Liver (tissue), 8 donors: ENCODE measurements at regions not wholly inside any gene's neighbourhood (a gene's known extent, or its start where the extent isn't known, plus 50 kb on each side); places are given as distances from the start of the nearest gene placed in this dataset.

ENCODE experiments used
- DNase-seq: peaks from one replicate; pipeline ENCODE4 v3.0.0-alpha.2; 2017; ENCODE audit warnings: low spot score
- H3K27ac ChIP-seq, 2 donors: one replicate each; pipeline ENCODE4 v1.7.0; 2013; ENCODE audit warnings: inconsistent platforms in 2 of 2, low read length in 2 of 2, control low read depth in 1 of 2, low read depth in 1 of 2, mild to moderate bottlenecking in 1 of 2
- H3K27me3 ChIP-seq, 4 donors: one replicate each; pipeline versions ENCODE4 v1.6.1 to v1.7.0; 2013; ENCODE audit warnings: low read length in 3 of 4, inconsistent platforms in 1 of 4, mild to moderate bottlenecking in 1 of 4, moderate library complexity in 1 of 4; ENCODE audit not compliant: control insufficient read depth in 4 of 4, insufficient read depth in 4 of 4
- H3K36me3 ChIP-seq, 4 donors: one replicate each; pipeline versions ENCODE4 v1.6.1 to v1.7.0; 2013; ENCODE audit warnings: low read length in 3 of 4, mild to moderate bottlenecking in 3 of 4, low read depth in 1 of 4, moderate library complexity in 1 of 4; ENCODE audit not compliant: control insufficient read depth in 4 of 4, insufficient read depth in 3 of 4
- H3K4me1 ChIP-seq, 4 donors: one replicate each; pipeline versions ENCODE4 v1.6.1 to v1.7.0; 2013; ENCODE audit warnings: low read length in 3 of 4, mild to moderate bottlenecking in 3 of 4, moderate library complexity in 1 of 4; ENCODE audit not compliant: control insufficient read depth in 4 of 4, insufficient read depth in 4 of 4
- H3K4me3 ChIP-seq, 3 donors: one replicate each; pipeline versions ENCODE4 v1.6.1 to v1.7.0; 2013; ENCODE audit warnings: low read length in 3 of 3, control low read depth in 1 of 3, low read depth in 1 of 3, mild to moderate bottlenecking in 1 of 3
- H3K9ac ChIP-seq, 2 donors: one replicate each; pipeline ENCODE4 v1.7.0; 2013; ENCODE audit warnings: low read length in 2 of 2, mild to moderate bottlenecking in 2 of 2, moderate library complexity in 2 of 2, control low read depth in 1 of 2, low read depth in 1 of 2
- H3K9me3 ChIP-seq, 4 donors: one replicate each; pipeline versions ENCODE4 v1.6.1 to v1.7.0; 2013; ENCODE audit warnings: low read length in 3 of 4; ENCODE audit not compliant: control insufficient read depth in 4 of 4
- EGR1 ChIP-seq, 2 donors: IDR thresholded peaks; 2 replicates each; pipeline ENCODE4 v1.6.1; 2016 to 2018; ENCODE audit warnings: antibody characterized with exemption in 2 of 2, low read depth in 2 of 2
- FOXA1 ChIP-seq: IDR thresholded peaks from 2 replicates; pipeline ENCODE4 v1.6.1; 2016; ENCODE audit warnings: antibody characterized with exemption
- FOXA2 ChIP-seq: IDR thresholded peaks from 2 replicates; pipeline ENCODE4 v1.6.1; 2016; ENCODE audit warnings: antibody characterized with exemption
- GABPA ChIP-seq, 2 donors: IDR thresholded peaks in 1 of 2; conservative IDR thresholded peaks in 1 of 2; 2 replicates each; pipeline ENCODE4 v1.6.1; 2016; ENCODE audit warnings: antibody characterized with exemption in 2 of 2, mild to moderate bottlenecking in 1 of 2, moderate library complexity in 1 of 2
- HNF4A ChIP-seq, 2 donors: conservative IDR thresholded peaks; 2 replicates each; pipeline ENCODE4 v1.6.1; 2016; ENCODE audit warnings: antibody characterized with exemption in 2 of 2, mild to moderate bottlenecking in 2 of 2
- HNF4G ChIP-seq: IDR thresholded peaks from 2 replicates; pipeline ENCODE4 v1.6.1; 2016; ENCODE audit warnings: antibody characterized with exemption
- JUND ChIP-seq, 2 donors: IDR thresholded peaks; 2 replicates each; pipeline ENCODE4 v1.6.1; 2016; ENCODE audit warnings: antibody characterized with exemption in 2 of 2
- RAD21 ChIP-seq, 2 donors: IDR thresholded peaks; 2 replicates each; pipeline ENCODE4 v1.6.1; 2016; ENCODE audit warnings: antibody characterized with exemption in 2 of 2, mild to moderate bottlenecking in 2 of 2
- RXRA ChIP-seq, 2 donors: IDR thresholded peaks; 2 replicates each; pipeline ENCODE4 v1.6.1; 2017 to 2018; ENCODE audit warnings: antibody characterized with exemption in 2 of 2, mild to moderate bottlenecking in 1 of 2
- SP1 ChIP-seq: IDR thresholded peaks from 2 replicates; pipeline ENCODE4 v1.6.1; 2018; ENCODE audit warnings: antibody characterized with exemption, mild to moderate bottlenecking
- TAF1 ChIP-seq: conservative IDR thresholded peaks from 2 replicates; pipeline ENCODE4 v1.6.1; 2016; ENCODE audit warnings: antibody characterized with exemption, mild to moderate bottlenecking
- YY1 ChIP-seq: IDR thresholded peaks from 2 replicates; pipeline ENCODE4 v1.6.1; 2016; ENCODE audit warnings: antibody characterized with exemption, mild to moderate bottlenecking
- WGBS: extraction: QIAGEN DNeasy Blood & Tissue Kit; methylation state at CpG from one replicate; pipeline ENCODE4 v1.1.7; 2013; 5-methylcytosine and 5-hydroxymethylcytosine counted together
- TF ChIP-seq, protein P1 (sequence below): IDR thresholded peaks from 2 replicates; pipeline ENCODE4 v1.6.1; 2016; ENCODE audit warnings: antibody characterized with exemption
- TF ChIP-seq, protein P2 (sequence below): fragments of 150-350 bp; IDR thresholded peaks from 2 replicates; pipeline ENCODE4 v1.5.1; 2017; ENCODE audit warnings: improper control_type of control experiment, low read depth, low read length; ENCODE audit not compliant: missing input control
- TF ChIP-seq, protein P3 (sequence below): IDR thresholded peaks from 2 replicates; pipeline ENCODE4 v1.6.1; 2016; ENCODE audit warnings: antibody characterized with exemption
- TF ChIP-seq, protein P4 (sequence below): IDR thresholded peaks from 2 replicates; pipeline ENCODE4 v1.6.1; 2016; ENCODE audit warnings: antibody characterized with exemption, mild to moderate bottlenecking
- donor health status: healthy.
- donor health status: healthy.
- donor health status: healthy.
- donor health status: healthy.
- donor health status: healthy.

DNA sequence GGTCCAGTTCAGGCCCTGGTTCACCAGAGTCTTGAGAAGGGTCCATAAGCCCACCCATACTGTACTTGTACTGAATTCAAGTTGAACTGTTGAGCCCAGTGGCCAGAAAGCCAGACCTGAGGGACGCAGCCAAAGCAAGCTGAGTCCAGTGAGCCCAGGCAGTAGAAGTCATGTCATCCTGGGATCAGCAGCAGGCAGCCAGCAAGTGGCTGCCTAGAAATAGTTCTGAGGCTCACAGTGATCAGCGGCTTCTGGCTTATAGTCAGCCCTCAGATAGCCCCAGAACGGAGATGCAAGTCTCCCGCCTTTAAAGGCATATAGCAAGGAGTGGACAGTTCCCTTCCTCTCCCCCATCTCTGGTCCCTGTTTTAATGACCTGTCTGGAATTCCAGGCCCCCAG, 347.1 kb downstream of the FBXW7 start:
- H3K27ac ChIP-seq: no peak overlapping the region
- TF ChIP-seq GABPA (IDR thresholded peaks at IDR 0.05 in 1 of 2, conservative IDR thresholded peaks at IDR 0.05 in 1 of 2) (no peak), FOXA1 (no peak)
- TF ChIP-seq, protein P1, sequence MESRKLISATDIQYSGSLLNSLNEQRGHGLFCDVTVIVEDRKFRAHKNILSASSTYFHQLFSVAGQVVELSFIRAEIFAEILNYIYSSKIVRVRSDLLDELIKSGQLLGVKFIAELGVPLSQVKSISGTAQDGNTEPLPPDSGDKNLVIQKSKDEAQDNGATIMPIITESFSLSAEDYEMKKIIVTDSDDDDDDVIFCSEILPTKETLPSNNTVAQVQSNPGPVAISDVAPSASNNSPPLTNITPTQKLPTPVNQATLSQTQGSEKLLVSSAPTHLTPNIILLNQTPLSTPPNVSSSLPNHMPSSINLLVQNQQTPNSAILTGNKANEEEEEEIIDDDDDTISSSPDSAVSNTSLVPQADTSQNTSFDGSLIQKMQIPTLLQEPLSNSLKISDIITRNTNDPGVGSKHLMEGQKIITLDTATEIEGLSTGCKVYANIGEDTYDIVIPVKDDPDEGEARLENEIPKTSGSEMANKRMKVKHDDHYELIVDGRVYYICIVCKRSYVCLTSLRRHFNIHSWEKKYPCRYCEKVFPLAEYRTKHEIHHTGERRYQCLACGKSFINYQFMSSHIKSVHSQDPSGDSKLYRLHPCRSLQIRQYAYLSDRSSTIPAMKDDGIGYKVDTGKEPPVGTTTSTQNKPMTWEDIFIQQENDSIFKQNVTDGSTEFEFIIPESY: no peak
- DNase-seq: no peak
- H3K4me1 ChIP-seq: no peaks in the 10 kb centered on the region
- H3K27me3 ChIP-seq: no peaks in the 10 kb centered on the region
- 89% methylated on average over 4 of the region's 4 CpGs for WGBS
- no peak overlapping the region for H3K9ac ChIP-seq
- no peaks in the 10 kb centered on the region for H3K36me3 ChIP-seq
- H3K9me3 ChIP-seq: peaks cover 0 to 2% (median under 1%) of the 10 kb centered on the region in 4 donors
- H3K4me3 ChIP-seq: no peak overlapping the region

DNA sequence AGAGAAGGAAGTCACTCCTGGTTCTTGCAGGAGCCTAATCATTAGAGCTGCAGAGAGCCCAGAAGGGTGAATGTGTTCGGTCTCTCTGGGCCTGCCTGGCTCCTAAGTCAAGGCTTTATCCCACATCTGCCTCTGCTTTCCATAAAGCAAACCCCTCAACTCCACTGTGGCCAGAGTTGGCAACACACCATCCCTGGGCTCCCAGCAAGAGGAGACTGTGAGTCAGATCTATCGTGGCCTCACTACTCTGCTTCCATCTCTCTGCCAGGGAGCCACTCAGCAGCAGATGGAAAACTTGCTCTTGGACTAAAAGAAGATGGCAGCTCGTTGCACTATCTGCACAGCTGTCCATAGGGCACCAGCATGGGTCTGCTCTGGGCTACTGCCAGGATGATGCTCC, 348.2 kb downstream of the FBXW7 start:
- 74% methylated on average over 3 of the region's 3 CpGs for WGBS
- Histone ChIP-seq H3K9ac (no peak overlapping the region), H3K9me3 (peaks cover 0 to 2% (median under 1%) of the 10 kb centered on the region in 4 donors), H3K36me3 (no peaks in the 10 kb centered on the region), H3K27me3 (no peaks in the 10 kb centered on the region), H3K4me1 (no peaks in the 10 kb centered on the region), H3K4me3 (no peak overlapping the region), H3K27ac (no peak overlapping the region)
- no peak for TF ChIP-seq RAD21 (IDR thresholded peaks at IDR 0.05)
- no peak for TF ChIP-seq FOXA2
- TF ChIP-seq EGR1 (IDR thresholded peaks at IDR 0.05; ENCODE audit: low read depth in 2 of 2): no peak
- TF ChIP-seq FOXA1: no peak
- TF ChIP-seq HNF4G: no peak
- TF ChIP-seq HNF4A (conservative IDR thresholded peaks at IDR 0.05): no peak
- TF ChIP-seq, protein P2, sequence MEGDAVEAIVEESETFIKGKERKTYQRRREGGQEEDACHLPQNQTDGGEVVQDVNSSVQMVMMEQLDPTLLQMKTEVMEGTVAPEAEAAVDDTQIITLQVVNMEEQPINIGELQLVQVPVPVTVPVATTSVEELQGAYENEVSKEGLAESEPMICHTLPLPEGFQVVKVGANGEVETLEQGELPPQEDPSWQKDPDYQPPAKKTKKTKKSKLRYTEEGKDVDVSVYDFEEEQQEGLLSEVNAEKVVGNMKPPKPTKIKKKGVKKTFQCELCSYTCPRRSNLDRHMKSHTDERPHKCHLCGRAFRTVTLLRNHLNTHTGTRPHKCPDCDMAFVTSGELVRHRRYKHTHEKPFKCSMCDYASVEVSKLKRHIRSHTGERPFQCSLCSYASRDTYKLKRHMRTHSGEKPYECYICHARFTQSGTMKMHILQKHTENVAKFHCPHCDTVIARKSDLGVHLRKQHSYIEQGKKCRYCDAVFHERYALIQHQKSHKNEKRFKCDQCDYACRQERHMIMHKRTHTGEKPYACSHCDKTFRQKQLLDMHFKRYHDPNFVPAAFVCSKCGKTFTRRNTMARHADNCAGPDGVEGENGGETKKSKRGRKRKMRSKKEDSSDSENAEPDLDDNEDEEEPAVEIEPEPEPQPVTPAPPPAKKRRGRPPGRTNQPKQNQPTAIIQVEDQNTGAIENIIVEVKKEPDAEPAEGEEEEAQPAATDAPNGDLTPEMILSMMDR: no peak
- TF ChIP-seq, protein P3, sequence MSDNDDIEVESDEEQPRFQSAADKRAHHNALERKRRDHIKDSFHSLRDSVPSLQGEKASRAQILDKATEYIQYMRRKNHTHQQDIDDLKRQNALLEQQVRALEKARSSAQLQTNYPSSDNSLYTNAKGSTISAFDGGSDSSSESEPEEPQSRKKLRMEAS: no peak
- TF ChIP-seq YY1: no peak
- DNase-seq: no peak

DNA sequence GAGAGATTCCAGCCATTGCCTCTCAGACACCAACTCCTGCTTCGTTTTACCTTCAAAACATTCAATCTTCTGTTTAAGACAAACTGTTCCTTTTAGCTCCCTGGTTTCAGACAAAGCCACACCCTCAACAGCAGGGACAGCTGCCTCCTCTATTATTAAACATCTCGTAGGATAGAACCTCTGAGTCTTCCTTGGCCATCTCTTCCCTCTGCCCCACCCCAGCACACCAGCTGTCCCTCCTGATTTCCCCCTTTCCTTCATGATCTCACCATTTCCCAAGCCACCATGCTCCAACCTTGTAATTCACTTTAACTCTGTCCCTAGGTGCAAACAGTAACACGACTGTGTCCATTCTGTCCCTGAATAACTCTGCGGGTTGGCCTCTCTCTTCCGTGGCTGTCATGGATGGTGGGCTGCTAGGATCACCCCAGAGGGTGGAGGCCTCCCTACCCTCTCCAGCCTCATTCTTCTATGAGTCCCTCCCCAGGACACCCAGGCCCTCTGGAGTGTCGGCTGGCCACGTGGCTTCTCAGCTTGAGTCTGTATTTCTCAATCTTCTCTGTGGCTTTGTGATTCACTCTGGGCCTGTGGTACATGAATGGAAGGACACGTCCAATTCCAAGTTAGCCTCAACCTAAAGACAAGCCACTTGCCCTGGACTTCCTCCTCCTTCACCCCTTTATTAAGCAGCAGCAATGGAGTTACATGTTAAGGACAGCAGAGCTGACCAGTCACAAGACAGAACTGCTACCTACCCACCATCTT, 349.9 kb downstream of the FBXW7 start:
- Histone ChIP-seq H3K27ac (no peak overlapping the region), H3K4me1 (no peaks in the 10 kb centered on the region), H3K4me3 (no peak overlapping the region), H3K9ac (no peak overlapping the region), H3K36me3 (no peaks in the 10 kb centered on the region), H3K27me3 (no peaks in the 10 kb centered on the region), H3K9me3 (peaks cover 0 to 2% (median under 1%) of the 10 kb centered on the region in 4 donors)
- TF ChIP-seq RAD21 (IDR thresholded peaks at IDR 0.05): no peak
- TF ChIP-seq SP1: no peak
- TF ChIP-seq FOXA2: no peak
- TF ChIP-seq, protein P4, sequence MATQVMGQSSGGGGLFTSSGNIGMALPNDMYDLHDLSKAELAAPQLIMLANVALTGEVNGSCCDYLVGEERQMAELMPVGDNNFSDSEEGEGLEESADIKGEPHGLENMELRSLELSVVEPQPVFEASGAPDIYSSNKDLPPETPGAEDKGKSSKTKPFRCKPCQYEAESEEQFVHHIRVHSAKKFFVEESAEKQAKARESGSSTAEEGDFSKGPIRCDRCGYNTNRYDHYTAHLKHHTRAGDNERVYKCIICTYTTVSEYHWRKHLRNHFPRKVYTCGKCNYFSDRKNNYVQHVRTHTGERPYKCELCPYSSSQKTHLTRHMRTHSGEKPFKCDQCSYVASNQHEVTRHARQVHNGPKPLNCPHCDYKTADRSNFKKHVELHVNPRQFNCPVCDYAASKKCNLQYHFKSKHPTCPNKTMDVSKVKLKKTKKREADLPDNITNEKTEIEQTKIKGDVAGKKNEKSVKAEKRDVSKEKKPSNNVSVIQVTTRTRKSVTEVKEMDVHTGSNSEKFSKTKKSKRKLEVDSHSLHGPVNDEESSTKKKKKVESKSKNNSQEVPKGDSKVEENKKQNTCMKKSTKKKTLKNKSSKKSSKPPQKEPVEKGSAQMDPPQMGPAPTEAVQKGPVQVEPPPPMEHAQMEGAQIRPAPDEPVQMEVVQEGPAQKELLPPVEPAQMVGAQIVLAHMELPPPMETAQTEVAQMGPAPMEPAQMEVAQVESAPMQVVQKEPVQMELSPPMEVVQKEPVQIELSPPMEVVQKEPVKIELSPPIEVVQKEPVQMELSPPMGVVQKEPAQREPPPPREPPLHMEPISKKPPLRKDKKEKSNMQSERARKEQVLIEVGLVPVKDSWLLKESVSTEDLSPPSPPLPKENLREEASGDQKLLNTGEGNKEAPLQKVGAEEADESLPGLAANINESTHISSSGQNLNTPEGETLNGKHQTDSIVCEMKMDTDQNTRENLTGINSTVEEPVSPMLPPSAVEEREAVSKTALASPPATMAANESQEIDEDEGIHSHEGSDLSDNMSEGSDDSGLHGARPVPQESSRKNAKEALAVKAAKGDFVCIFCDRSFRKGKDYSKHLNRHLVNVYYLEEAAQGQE: no peak
- TF ChIP-seq JUND (IDR thresholded peaks at IDR 0.05): no peak
- no peak for TF ChIP-seq RXRA (IDR thresholded peaks at IDR 0.05)
- TF ChIP-seq GABPA (IDR thresholded peaks at IDR 0.05 in 1 of 2, conservative IDR thresholded peaks at IDR 0.05 in 1 of 2): no peak
- TF ChIP-seq FOXA1: no peak
- no peak for TF ChIP-seq HNF4G
- TF ChIP-seq TAF1: no peak
- TF ChIP-seq, protein P1: no peak
- DNase-seq: no peak
- WGBS: 82% methylated on average over 8 of the region's 8 CpGs
